ENCODE measurements at regions not wholly inside any gene's neighbourhood (a gene's known extent, or its start where the extent isn't known, plus 50 kb on each side); places are given as distances from the start of the nearest gene placed in this dataset.

DNA sequence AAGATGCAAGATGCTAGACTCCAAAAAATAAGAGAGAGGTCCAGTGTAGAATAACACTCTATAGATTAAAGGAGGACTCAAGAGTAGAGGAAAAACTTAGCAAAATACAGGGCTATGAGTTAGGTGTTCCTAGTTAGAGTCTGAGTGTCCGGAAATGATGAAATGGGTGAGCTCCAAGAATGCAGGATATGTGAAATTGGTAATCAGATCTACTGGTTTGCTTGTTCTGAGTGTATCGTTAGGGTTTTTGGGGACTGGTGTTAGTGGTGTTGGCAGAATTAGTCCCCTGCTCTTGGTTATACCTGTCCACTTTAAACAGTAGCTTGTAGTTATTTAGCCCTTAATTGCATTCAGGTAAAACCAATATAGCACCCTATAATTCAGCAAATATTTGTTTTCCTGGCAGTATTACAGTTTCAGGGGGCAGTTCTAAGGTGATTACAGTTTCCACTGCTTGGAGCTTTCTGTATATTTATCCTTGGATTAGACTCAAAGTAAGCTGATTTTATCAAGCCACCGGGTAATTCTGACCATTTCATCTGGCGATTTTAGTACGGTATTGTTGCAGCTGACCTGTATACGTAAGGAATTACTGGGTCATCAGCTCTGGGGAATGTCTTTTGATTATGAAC lies 332.7 kb downstream of the CHRM3 start:
- Histone ChIP-seq H3F3A (replicated peaks; ENCODE audit: low read depth) (no peaks in the 10 kb centered on the region), H3K27ac (ENCODE audit: low read depth) (no peak overlapping the region), H3K4me2 (no peak overlapping the region), H4K20me1 (replicated peaks; ENCODE audit: insufficient read depth) (no peaks in the 10 kb centered on the region), H3K9me2 (ENCODE audit: insufficient read depth) (0 out of 2 replicates have a peak, but pooled peaks cover 5% of the 10 kb centered on the region), H3K4me3 (no peak overlapping the region), H2AFZ (no peak overlapping the region), H3K79me2 (replicated peaks; ENCODE audit: insufficient read depth) (no peaks in the 10 kb centered on the region), H3K4me1 (ENCODE audit: insufficient read depth) (no peaks in the 10 kb centered on the region), H3K36me3 (ENCODE audit: insufficient read depth) (no peaks in the 10 kb centered on the region), H3K27me3 (ENCODE audit: insufficient read depth) (no peaks in the 10 kb centered on the region)
- TF ChIP-seq ZNF114 (CRISPR knock-in tag; IDR thresholded peaks at IDR 0.05) = no peak
- TF ChIP-seq, protein P1, sequence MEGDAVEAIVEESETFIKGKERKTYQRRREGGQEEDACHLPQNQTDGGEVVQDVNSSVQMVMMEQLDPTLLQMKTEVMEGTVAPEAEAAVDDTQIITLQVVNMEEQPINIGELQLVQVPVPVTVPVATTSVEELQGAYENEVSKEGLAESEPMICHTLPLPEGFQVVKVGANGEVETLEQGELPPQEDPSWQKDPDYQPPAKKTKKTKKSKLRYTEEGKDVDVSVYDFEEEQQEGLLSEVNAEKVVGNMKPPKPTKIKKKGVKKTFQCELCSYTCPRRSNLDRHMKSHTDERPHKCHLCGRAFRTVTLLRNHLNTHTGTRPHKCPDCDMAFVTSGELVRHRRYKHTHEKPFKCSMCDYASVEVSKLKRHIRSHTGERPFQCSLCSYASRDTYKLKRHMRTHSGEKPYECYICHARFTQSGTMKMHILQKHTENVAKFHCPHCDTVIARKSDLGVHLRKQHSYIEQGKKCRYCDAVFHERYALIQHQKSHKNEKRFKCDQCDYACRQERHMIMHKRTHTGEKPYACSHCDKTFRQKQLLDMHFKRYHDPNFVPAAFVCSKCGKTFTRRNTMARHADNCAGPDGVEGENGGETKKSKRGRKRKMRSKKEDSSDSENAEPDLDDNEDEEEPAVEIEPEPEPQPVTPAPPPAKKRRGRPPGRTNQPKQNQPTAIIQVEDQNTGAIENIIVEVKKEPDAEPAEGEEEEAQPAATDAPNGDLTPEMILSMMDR (conservative IDR thresholded peaks at IDR 0.05; ENCODE audit: low read depth in 2 of 2) = no peak
- peak overlapping the region; percentile 31 for H3K27ac Mint-ChIP-seq
- H3K4me3 Mint-ChIP-seq = no peak overlapping the region
- H3K27me3 Mint-ChIP-seq (ENCODE audit: insufficient read depth, low read depth, poor library complexity) = no peaks in the 10 kb centered on the region
- DNase-seq (ENCODE audit: low spot score) (no peak), ATAC-seq (no peak)
- no peaks in the 10 kb centered on the region for H3K4me1 Mint-ChIP-seq
- no peaks in the 10 kb centered on the region for H3K9me3 Mint-ChIP-seq
- H3K36me3 Mint-ChIP-seq (ENCODE audit: low read depth) = no peaks in the 10 kb centered on the region

DNA sequence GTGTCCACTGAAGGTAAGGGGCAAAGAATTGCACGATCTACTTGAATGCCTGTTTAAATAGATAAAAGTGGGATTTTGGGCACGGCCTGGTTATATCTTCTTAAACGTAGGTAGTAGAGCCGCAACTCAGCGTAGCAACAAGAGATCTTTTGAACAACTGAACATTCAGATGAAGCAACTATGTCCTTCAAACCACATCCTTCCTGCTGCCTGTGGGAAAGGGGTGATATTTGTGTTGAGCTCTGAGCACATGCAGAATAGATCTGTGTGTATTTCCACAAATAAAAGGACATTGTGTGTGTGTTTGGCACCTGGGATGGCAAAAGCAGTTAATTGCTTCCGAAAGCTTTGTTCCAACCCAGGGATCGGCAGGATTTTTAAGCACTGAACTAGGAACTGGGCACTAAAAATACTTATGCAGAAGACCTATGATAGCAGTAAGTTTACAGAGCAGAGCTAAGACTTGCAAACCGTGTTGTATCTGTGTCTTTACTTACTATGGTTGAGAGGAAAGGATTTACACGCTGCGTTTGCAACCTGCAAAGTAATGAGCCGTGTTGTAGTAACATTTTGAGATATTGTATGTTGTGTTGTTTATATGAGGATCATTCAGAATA lies 333.4 kb downstream of the CHRM3 start:
- H3K4me3 ChIP-seq = no peak overlapping the region
- H2AFZ ChIP-seq = no peak overlapping the region
- ATAC-seq = no peak
- no peak for DNase-seq (ENCODE audit: low spot score)
- Mint-ChIP-seq H3K4me1 (no peaks in the 10 kb centered on the region), H3K36me3 (ENCODE audit: low read depth) (no peaks in the 10 kb centered on the region), H3K27me3 (ENCODE audit: insufficient read depth, low read depth, poor library complexity) (no peaks in the 10 kb centered on the region), H3K9me3 (no peaks in the 10 kb centered on the region), H3K27ac (peak overlapping the region; percentile 11; the same call in 1 of the 2 replicates), H3K4me3 (no peak overlapping the region)
- H3K79me2 ChIP-seq (replicated peaks; ENCODE audit: insufficient read depth) = no peaks in the 10 kb centered on the region
- no peak overlapping the region for H3K27ac ChIP-seq (ENCODE audit: low read depth)
- no peak overlapping the region for H3K4me2 ChIP-seq
- 0 out of 2 replicates have a peak, but pooled peaks cover 5% of the 10 kb centered on the region for H3K9me2 ChIP-seq (ENCODE audit: insufficient read depth)
- no peaks in the 10 kb centered on the region for H4K20me1 ChIP-seq (replicated peaks; ENCODE audit: insufficient read depth)
- TF ChIP-seq, protein P2, sequence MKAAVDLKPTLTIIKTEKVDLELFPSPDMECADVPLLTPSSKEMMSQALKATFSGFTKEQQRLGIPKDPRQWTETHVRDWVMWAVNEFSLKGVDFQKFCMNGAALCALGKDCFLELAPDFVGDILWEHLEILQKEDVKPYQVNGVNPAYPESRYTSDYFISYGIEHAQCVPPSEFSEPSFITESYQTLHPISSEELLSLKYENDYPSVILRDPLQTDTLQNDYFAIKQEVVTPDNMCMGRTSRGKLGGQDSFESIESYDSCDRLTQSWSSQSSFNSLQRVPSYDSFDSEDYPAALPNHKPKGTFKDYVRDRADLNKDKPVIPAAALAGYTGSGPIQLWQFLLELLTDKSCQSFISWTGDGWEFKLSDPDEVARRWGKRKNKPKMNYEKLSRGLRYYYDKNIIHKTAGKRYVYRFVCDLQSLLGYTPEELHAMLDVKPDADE (IDR thresholded peaks at IDR 0.05) = no peak
- TF ChIP-seq ZNF331 (CRISPR knock-in tag; IDR thresholded peaks at IDR 0.05; ENCODE audit: low read depth) = no peak
- TF ChIP-seq EZH2phosphoT487 (IDR thresholded peaks at IDR 0.05; ENCODE audit: unreplicated experiment) = no peak
- TF ChIP-seq, protein P1 (conservative IDR thresholded peaks at IDR 0.05; ENCODE audit: low read depth in 2 of 2) = no peak
- H3K27me3 ChIP-seq (ENCODE audit: insufficient read depth) = no peaks in the 10 kb centered on the region
- no peaks in the 10 kb centered on the region for H3K36me3 ChIP-seq (ENCODE audit: insufficient read depth)
- H3F3A ChIP-seq (replicated peaks; ENCODE audit: low read depth) = no peaks in the 10 kb centered on the region
- H3K4me1 ChIP-seq (ENCODE audit: insufficient read depth) = no peaks in the 10 kb centered on the region

Measured in GM23338 (cell line).